GM12892 (cell line): ENCODE measurements at regions not wholly inside any gene's neighbourhood (a gene's known extent, or its start where the extent isn't known, plus 50 kb on each side); places are given as distances from the start of the nearest gene placed in this dataset.

ENCODE experiments used
- DNase-seq: peaks from one replicate; pipeline ENCODE4 v3.0.0; 2011; ENCODE audit not compliant: insufficient read length
- FAIRE-seq: peaks from 2 replicates; lab custom pipeline; 2011; peaks lifted over from hg19 to GRCh38; lab: Jason Lieb, UNC
- POLR2A ChIP-seq: IDR thresholded peaks from 2 replicates; pipeline ENCODE4 v1.6.1; 2011; ENCODE audit warnings: low read depth, low read length, control low read depth
- POLR2AphosphoS5 ChIP-seq: IDR thresholded peaks from 2 replicates; pipeline ENCODE4 v1.6.1; 2011; ENCODE audit warnings: low read depth, low read length, control low read depth
- TAF1 ChIP-seq: IDR thresholded peaks from 2 replicates; pipeline ENCODE4 v1.6.1; 2011; ENCODE audit warnings: low read depth, mild to moderate bottlenecking, control low read depth, low read length, borderline replicate concordance

GRCh38 chr7:53806119-53806518 lies 736.1 kb upstream of the VSTM2A start:
- TF ChIP-seq POLR2A (no peak), POLR2AphosphoS5 (no peak), TAF1 (no peak)
- FAIRE-seq, result no peak
- DNase-seq, result no peak

- FAIRE-seq, result no peak
- no peak for DNase-seq
- TF ChIP-seq POLR2AphosphoS5, result no peak
These were observed 730.6 kb upstream of the VSTM2A start for GRCh38 chr7:53811555-53812079.

- no peak for FAIRE-seq
- TF ChIP-seq TAF1, result no peak
- TF ChIP-seq POLR2A, result no peak
- no peak for TF ChIP-seq POLR2AphosphoS5
These were observed 730.0 kb upstream of the VSTM2A start for GRCh38 chr7:53812135-53812534.

GRCh38 chr7:53835301-53835700 lies 706.9 kb upstream of the VSTM2A start:
- DNase-seq (no peak), FAIRE-seq (no peak)
- no peak for TF ChIP-seq POLR2A
- no peak for TF ChIP-seq TAF1
- no peak for TF ChIP-seq POLR2AphosphoS5

More at GRCh38 chr7:53812135-53812534, 730.0 kb upstream of the VSTM2A start:
- DNase-seq, result no peak

- DNase-seq, result no peak
- TF ChIP-seq TAF1 (no peak), POLR2A (no peak), POLR2AphosphoS5 (no peak)
- FAIRE-seq, result no peak
These were observed 664.5 kb upstream of the VSTM2A start for GRCh38 chr7:53877688-53878087.

GRCh38 chr7:53900856-53901528 lies 641.2 kb upstream of the VSTM2A start:
- FAIRE-seq (no peak), DNase-seq (no peak)
- TF ChIP-seq POLR2AphosphoS5 (no peak), TAF1 (no peak), POLR2A (no peak)

GRCh38 chr7:53904355-53904754 lies 637.8 kb upstream of the VSTM2A start:
- FAIRE-seq (no peak), DNase-seq (no peak)
- TF ChIP-seq POLR2AphosphoS5 (no peak), TAF1 (no peak), POLR2A (no peak)

- TF ChIP-seq TAF1 (no peak), POLR2A (no peak), POLR2AphosphoS5 (no peak)
- no peak for FAIRE-seq
- no peak for DNase-seq
These were observed 624.5 kb upstream of the VSTM2A start for GRCh38 chr7:53917637-53918036.

- FAIRE-seq (no peak), DNase-seq (no peak)
- TF ChIP-seq POLR2A, result no peak
- no peak for TF ChIP-seq POLR2AphosphoS5
- no peak for TF ChIP-seq TAF1
These were observed 622.2 kb upstream of the VSTM2A start for GRCh38 chr7:53920011-53920410.

GRCh38 chr7:53940483-53940882 lies 601.7 kb upstream of the VSTM2A start:
- FAIRE-seq (no peak), DNase-seq (no peak)
- TF ChIP-seq POLR2A (no peak), POLR2AphosphoS5 (no peak), TAF1 (no peak)

GRCh38 chr7:53947732-53948131 lies 594.4 kb upstream of the VSTM2A start:
- FAIRE-seq (no peak), DNase-seq (no peak)
- TF ChIP-seq POLR2AphosphoS5 (no peak), TAF1 (no peak), POLR2A (no peak)

- no peak for FAIRE-seq
- TF ChIP-seq TAF1, result no peak
- TF ChIP-seq POLR2A, result no peak
- no peak for TF ChIP-seq POLR2AphosphoS5
- DNase-seq, result no peak
These were observed 576.5 kb upstream of the VSTM2A start for GRCh38 chr7:53965716-53966115.

GRCh38 chr7:53983480-53983879 lies 558.7 kb upstream of the VSTM2A start:
- no peak for DNase-seq
- FAIRE-seq, result no peak
- TF ChIP-seq POLR2AphosphoS5, result no peak
